IMR-90 (cell line): ENCODE measurements at regions not wholly inside any gene's neighbourhood (a gene's known extent, or its start where the extent isn't known, plus 50 kb on each side); places are given as distances from the start of the nearest gene placed in this dataset.

Experiments
- ATAC-seq: fragments of 200-7000 bp; cut with Tn5 transposase; 2 replicates; pipeline ENCODE4 v1.9.1; 2020; ENCODE audit warnings: low read depth, mild to moderate bottlenecking, moderate library complexity
- BruUV-seq: library from RNA; stranded (reverse); fragments of 400-500 nt; replicated peaks from 2 replicates; lab custom pipeline; 2021; lab: Mats Ljungman, UMichigan
- CTCF ChIA-PET: fragments of 300-600 bp; formaldehyde crosslinking; extraction: SDS; loops from one replicate; lab custom pipeline; 2021; ENCODE audit warnings: antibody characterized with exemption; lab: Yijun Ruan, JAX
- POLR2A ChIA-PET: fragments of 300-600 bp; sonication (Branson Sonifier 250); formaldehyde crosslinking; loops from one replicate; lab custom pipeline; 2022; ENCODE audit warnings: antibody characterized with exemption; ENCODE audit not compliant: unreplicated experiment; lab: Charles Lee
- DNase-seq: peaks from one replicate; pipeline ENCODE4 v3.0.0; 2013
- H2AFZ ChIP-seq: replicated peaks from 2 replicates; pipeline ENCODE3; 2013; ENCODE audit warnings: low read length, mild to moderate bottlenecking; ENCODE audit not compliant: poor library complexity
- H2AK5ac ChIP-seq: 2 replicates; pipeline ENCODE4 v1.6.1; 2013; ENCODE audit warnings: low read depth, low read length, inconsistent platforms
- H2AK9ac ChIP-seq: replicated peaks from 2 replicates; pipeline ENCODE3; 2013; ENCODE audit warnings: mild to moderate bottlenecking, low read depth, low read length, moderate library complexity; ENCODE audit not compliant: poor library complexity
- H2BK120ac ChIP-seq: 2 replicates; pipeline ENCODE4 v1.6.1; 2013; ENCODE audit warnings: low read depth, low read length, inconsistent platforms
- H2BK15ac ChIP-seq: 3 replicates; pipeline ENCODE4 v1.6.1; 2013; ENCODE audit warnings: low read depth, low read length, inconsistent platforms
- H2BK20ac ChIP-seq: 2 replicates; pipeline ENCODE4 v1.6.1; 2013; ENCODE audit warnings: low read depth, mild to moderate bottlenecking, inconsistent platforms, low read length, moderate library complexity
- H2BK5ac ChIP-seq: 2 replicates; pipeline ENCODE4 v1.6.1; 2013; ENCODE audit warnings: mild to moderate bottlenecking, low read depth, low read length, inconsistent platforms; ENCODE audit not compliant: poor library complexity, severe bottlenecking
- H3K14ac ChIP-seq: replicated peaks from 2 replicates; pipeline ENCODE4 v1.6.1; 2013; ENCODE audit warnings: low read depth, low read length, inconsistent platforms
- H3K18ac ChIP-seq: 2 replicates; pipeline ENCODE4 v1.6.1; 2013; ENCODE audit warnings: low read depth, low read length, control low read depth
- H3K23ac ChIP-seq: 2 replicates; pipeline ENCODE4 v1.6.1; 2013; ENCODE audit warnings: low read depth, low read length, inconsistent platforms
- H3K27ac ChIP-seq: 2 replicates; pipeline ENCODE4 v1.5.1; 2013; ENCODE audit warnings: mild to moderate bottlenecking, control low read depth, low read length; ENCODE audit not compliant: insufficient read depth
- H3K27me3 ChIP-seq: 2 replicates; pipeline ENCODE4 v1.6.1; 2013; ENCODE audit warnings: low read length; ENCODE audit not compliant: control insufficient read depth, insufficient read depth
- H3K36me3 ChIP-seq: 2 replicates; pipeline ENCODE4 v1.6.1; 2013; ENCODE audit warnings: low read length, mixed read lengths; ENCODE audit not compliant: control insufficient read depth, insufficient read depth
- H3K4ac ChIP-seq: 2 replicates; pipeline ENCODE4 v1.6.1; 2013; ENCODE audit warnings: low read depth, low read length, inconsistent platforms
- H3K4me1 ChIP-seq: 2 replicates; pipeline ENCODE4 v1.6.1; 2013; ENCODE audit warnings: low read length, mixed read lengths; ENCODE audit not compliant: control insufficient read depth, insufficient read depth
- H3K4me2 ChIP-seq: 2 replicates; pipeline ENCODE4 v1.6.1; 2013; ENCODE audit warnings: low read depth, mild to moderate bottlenecking, control low read depth, low read length, moderate library complexity
- H3K4me3 ChIP-seq: 2 replicates; pipeline ENCODE4 v1.5.1; 2013; ENCODE audit warnings: low read depth, mild to moderate bottlenecking, control low read depth, low read length, moderate library complexity; ENCODE audit not compliant: insufficient read depth
- H3K56ac ChIP-seq: 2 replicates; pipeline ENCODE4 v1.6.1; 2013; ENCODE audit warnings: low read length, inconsistent platforms; ENCODE audit not compliant: insufficient read depth; ENCODE audit errors: extremely low read depth
- H3K79me1 ChIP-seq, 2 experiments: 2 replicates each; pipeline ENCODE4 v1.6.1; 2013; ENCODE audit warnings: low read length in 2 of 2, inconsistent platforms in 1 of 2, low read depth in 1 of 2
- H3K9ac ChIP-seq: 2 replicates; pipeline ENCODE4 v1.6.1; 2013; ENCODE audit warnings: low read depth, low read length, control low read depth
- H3K9me1 ChIP-seq: 2 replicates; pipeline ENCODE4 v1.6.1; 2013; ENCODE audit warnings: low read length, inconsistent platforms; ENCODE audit not compliant: insufficient read depth
- H3K9me3 ChIP-seq: 2 replicates; pipeline ENCODE4 v1.6.1; 2013; ENCODE audit warnings: low read length; ENCODE audit not compliant: control insufficient read depth, insufficient read depth
- H4K20me1 ChIP-seq: 2 replicates; pipeline ENCODE4 v1.6.1; 2013; ENCODE audit warnings: low read length, inconsistent platforms; ENCODE audit not compliant: insufficient read depth
- H4K5ac ChIP-seq: 2 replicates; pipeline ENCODE4 v1.6.1; 2013; ENCODE audit warnings: mild to moderate bottlenecking, low read depth, low read length, control low read depth
- H4K8ac ChIP-seq, 2 experiments: 2 replicates each; pipeline ENCODE4 v1.6.1; 2013; ENCODE audit warnings: low read depth in 2 of 2, low read length in 2 of 2, control low read depth in 1 of 2, inconsistent platforms in 1 of 2
- H4K91ac ChIP-seq: 2 replicates; pipeline ENCODE4 v1.6.1; 2013; ENCODE audit warnings: low read depth, low read length, inconsistent platforms; ENCODE audit not compliant: insufficient read depth
- BHLHE40 ChIP-seq: fragments of 150-350 bp; IDR thresholded peaks from 2 replicates; pipeline ENCODE4 v1.6.1; 2016; ENCODE audit warnings: mild to moderate bottlenecking, low read depth, low read length
- CEBPB ChIP-seq: IDR thresholded peaks from 2 replicates; pipeline ENCODE4 v1.6.1; 2012; ENCODE audit warnings: low read depth, low read length, improper control_type of control experiment
- CHD1 ChIP-seq: IDR thresholded peaks from 2 replicates; pipeline ENCODE4 v1.6.1; 2012; ENCODE audit warnings: low read depth, low read length, improper control_type of control experiment
- FOS ChIP-seq: fragments of 150-350 bp; IDR thresholded peaks from 2 replicates; pipeline ENCODE4 v1.6.1; 2016; ENCODE audit warnings: low read depth, low read length
- MAFK ChIP-seq: IDR thresholded peaks from 2 replicates; pipeline ENCODE4 v1.6.1; 2012; ENCODE audit warnings: low read depth, low read length, improper control_type of control experiment
- MAZ ChIP-seq: IDR thresholded peaks from 2 replicates; pipeline ENCODE4 v1.6.1; 2012; ENCODE audit warnings: low read depth, mild to moderate bottlenecking, low read length, improper control_type of control experiment, moderate library complexity, borderline replicate concordance
- MXI1 ChIP-seq: IDR thresholded peaks from 2 replicates; pipeline ENCODE4 v1.6.1; 2012; ENCODE audit warnings: low read depth, mild to moderate bottlenecking, low read length, moderate library complexity, borderline replicate concordance
- NFE2L2 ChIP-seq: fragments of 150-350 bp; IDR thresholded peaks from 2 replicates; pipeline ENCODE4 v1.6.1; 2016; ENCODE audit warnings: low read depth, mild to moderate bottlenecking, low read length
- POLR2A ChIP-seq: IDR thresholded peaks from 2 replicates; pipeline ENCODE4 v1.6.1; 2012; ENCODE audit warnings: mild to moderate bottlenecking, low read depth, low read length
- RAD21 ChIP-seq: IDR thresholded peaks from 2 replicates; pipeline ENCODE4 v1.6.1; 2012; ENCODE audit warnings: low read length, improper control_type of control experiment
- RCOR1 ChIP-seq: IDR thresholded peaks from 2 replicates; pipeline ENCODE4 v1.6.1; 2012; ENCODE audit warnings: mild to moderate bottlenecking, low read length, improper control_type of control experiment; ENCODE audit not compliant: insufficient replicate concordance
- RFX5 ChIP-seq: IDR thresholded peaks from 2 replicates; pipeline ENCODE4 v1.8.0; 2012; ENCODE audit warnings: low read depth, mild to moderate bottlenecking, low read length, moderate library complexity
- SMC3 ChIP-seq: fragments of 150-350 bp; IDR thresholded peaks from 2 replicates; pipeline ENCODE4 v1.6.1; 2016; ENCODE audit warnings: low read depth, mild to moderate bottlenecking, antibody characterized with exemption, low read length, moderate library complexity
- WGBS, 2 experiments: methylation state at CpG; one replicate each; pipeline versions ENCODE4 v1.1.5 to v1.1.7; 2013; ENCODE audit warnings: missing lambda C conversion rate in 2 of 2; ENCODE audit not compliant: insufficient read length in 1 of 2; ENCODE audit errors: extremely low coverage in 2 of 2; 5-methylcytosine and 5-hydroxymethylcytosine counted together
- dilution Hi-C: fragments of 300-500 bp; cut with HindIII; formaldehyde crosslinking; loops from one replicate; pipeline ENCODE4 v1.14.3; 2018; ENCODE audit warnings: low sequenced_read_pairs; ENCODE audit not compliant: unreplicated experiment
- in situ Hi-C: fragments of 300-500 bp; cut with MboI; formaldehyde crosslinking; loops from 3 replicates; pipeline ENCODE4 v1.14.3; 2019; ENCODE audit warnings: low sequenced_read_pairs, inconsistent platforms, mixed read lengths
- intact Hi-C: fragments of 100-400 bp; cut with micrococcal nuclease; formaldehyde crosslinking; loops from 2 replicates; pipeline ENCODE4 v1.10.0; 2022
- TF ChIP-seq, protein P1 (sequence below): fragments of 150-350 bp; IDR thresholded peaks from 2 replicates; pipeline ENCODE4 v1.6.1; 2016; ENCODE audit warnings: low read depth, mild to moderate bottlenecking, low read length, moderate library complexity, borderline replicate concordance
- TF ChIP-seq, protein P2 (sequence below): fragments of 150-350 bp; IDR thresholded peaks from 2 replicates; pipeline ENCODE4 v1.6.1; 2017; ENCODE audit warnings: mild to moderate bottlenecking, antibody characterized with exemption, low read length, low read depth
- TF ChIP-seq, protein P3 (sequence below): conservative IDR thresholded peaks from 2 replicates; pipeline ENCODE4 v1.5.1; 2012; ENCODE audit warnings: mild to moderate bottlenecking, low read depth, low read length, improper control_type of control experiment

DNA sequence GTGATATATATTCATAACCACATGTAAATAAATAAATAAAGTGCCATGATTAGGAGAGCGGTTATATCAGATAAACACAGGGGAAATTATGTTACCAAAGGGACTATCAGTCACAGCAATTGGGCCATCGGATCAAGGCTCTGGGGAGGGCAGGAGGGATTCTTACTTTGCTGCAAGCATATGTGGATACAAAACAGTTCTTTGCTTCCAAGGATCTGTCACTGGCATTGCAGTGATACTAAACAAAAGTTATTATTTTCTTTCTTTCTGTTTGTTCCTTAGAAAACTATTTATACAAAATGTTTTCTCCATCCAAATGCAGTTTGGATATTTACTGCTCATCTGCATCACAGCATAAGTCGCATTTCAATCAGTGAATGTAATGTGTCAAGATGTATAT lies 188.4 kb upstream of the MGMT start:
- in situ Hi-C loops (no loop called here), dilution Hi-C loops (no loop called here), intact Hi-C loops (no loop called here)
- H4K91ac ChIP-seq = no peak overlapping the region
- ChIA-PET POLR2A (no interaction called here), CTCF (no interaction called here)
- no peak overlapping the region for H3K4ac ChIP-seq
- no peaks in the 10 kb centered on the region for H3K9me1 ChIP-seq
- peaks cover 21% of the 10 kb centered on the region for H3K9me3 ChIP-seq
- no peak overlapping the region for H2AK9ac ChIP-seq
- no peaks in the 10 kb centered on the region for H3K4me1 ChIP-seq
- H3K14ac ChIP-seq = no peak overlapping the region
- H2BK15ac ChIP-seq = no peak overlapping the region
- H3K79me1 ChIP-seq = no peaks in the 10 kb centered on the region
- BruUV-seq = no TSS peak
- no peaks in the 10 kb centered on the region for H3K27me3 ChIP-seq
- H3K27ac ChIP-seq = no peak overlapping the region
- H3K18ac ChIP-seq = no peak overlapping the region
- no peak overlapping the region for H3K9ac ChIP-seq
- no peak for ATAC-seq
- H3K23ac ChIP-seq = no peak overlapping the region
- no CpG with 5 or more reads among the region's 3 CpGs for WGBS, 2 experiments
- H3K4me3 ChIP-seq = no peak overlapping the region
- no peaks in the 10 kb centered on the region; the same call in 1 of the 2 replicates for H3K36me3 ChIP-seq
- no peak overlapping the region for H3K4me2 ChIP-seq
- no peak overlapping the region for H4K8ac ChIP-seq
- H2BK120ac ChIP-seq = no peak overlapping the region
- TF ChIP-seq, protein P1, sequence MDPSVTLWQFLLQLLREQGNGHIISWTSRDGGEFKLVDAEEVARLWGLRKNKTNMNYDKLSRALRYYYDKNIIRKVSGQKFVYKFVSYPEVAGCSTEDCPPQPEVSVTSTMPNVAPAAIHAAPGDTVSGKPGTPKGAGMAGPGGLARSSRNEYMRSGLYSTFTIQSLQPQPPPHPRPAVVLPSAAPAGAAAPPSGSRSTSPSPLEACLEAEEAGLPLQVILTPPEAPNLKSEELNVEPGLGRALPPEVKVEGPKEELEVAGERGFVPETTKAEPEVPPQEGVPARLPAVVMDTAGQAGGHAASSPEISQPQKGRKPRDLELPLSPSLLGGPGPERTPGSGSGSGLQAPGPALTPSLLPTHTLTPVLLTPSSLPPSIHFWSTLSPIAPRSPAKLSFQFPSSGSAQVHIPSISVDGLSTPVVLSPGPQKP = no peak
- TF ChIP-seq RFX5 = no peak
- TF ChIP-seq, protein P2, sequence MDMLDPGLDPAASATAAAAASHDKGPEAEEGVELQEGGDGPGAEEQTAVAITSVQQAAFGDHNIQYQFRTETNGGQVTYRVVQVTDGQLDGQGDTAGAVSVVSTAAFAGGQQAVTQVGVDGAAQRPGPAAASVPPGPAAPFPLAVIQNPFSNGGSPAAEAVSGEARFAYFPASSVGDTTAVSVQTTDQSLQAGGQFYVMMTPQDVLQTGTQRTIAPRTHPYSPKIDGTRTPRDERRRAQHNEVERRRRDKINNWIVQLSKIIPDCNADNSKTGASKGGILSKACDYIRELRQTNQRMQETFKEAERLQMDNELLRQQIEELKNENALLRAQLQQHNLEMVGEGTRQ = no peak
- no peak for TF ChIP-seq RCOR1
- no peak for TF ChIP-seq CEBPB
- no peak for TF ChIP-seq CHD1
- TF ChIP-seq, protein P3, sequence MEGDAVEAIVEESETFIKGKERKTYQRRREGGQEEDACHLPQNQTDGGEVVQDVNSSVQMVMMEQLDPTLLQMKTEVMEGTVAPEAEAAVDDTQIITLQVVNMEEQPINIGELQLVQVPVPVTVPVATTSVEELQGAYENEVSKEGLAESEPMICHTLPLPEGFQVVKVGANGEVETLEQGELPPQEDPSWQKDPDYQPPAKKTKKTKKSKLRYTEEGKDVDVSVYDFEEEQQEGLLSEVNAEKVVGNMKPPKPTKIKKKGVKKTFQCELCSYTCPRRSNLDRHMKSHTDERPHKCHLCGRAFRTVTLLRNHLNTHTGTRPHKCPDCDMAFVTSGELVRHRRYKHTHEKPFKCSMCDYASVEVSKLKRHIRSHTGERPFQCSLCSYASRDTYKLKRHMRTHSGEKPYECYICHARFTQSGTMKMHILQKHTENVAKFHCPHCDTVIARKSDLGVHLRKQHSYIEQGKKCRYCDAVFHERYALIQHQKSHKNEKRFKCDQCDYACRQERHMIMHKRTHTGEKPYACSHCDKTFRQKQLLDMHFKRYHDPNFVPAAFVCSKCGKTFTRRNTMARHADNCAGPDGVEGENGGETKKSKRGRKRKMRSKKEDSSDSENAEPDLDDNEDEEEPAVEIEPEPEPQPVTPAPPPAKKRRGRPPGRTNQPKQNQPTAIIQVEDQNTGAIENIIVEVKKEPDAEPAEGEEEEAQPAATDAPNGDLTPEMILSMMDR = no peak
- TF ChIP-seq MAZ = no peak
- no peak for TF ChIP-seq FOS
- no peak for TF ChIP-seq SMC3
- TF ChIP-seq MAFK = no peak
- no peak for TF ChIP-seq POLR2A
- no peak for TF ChIP-seq MXI1
- no peak for TF ChIP-seq NFE2L2
- no peak for TF ChIP-seq RAD21
- TF ChIP-seq BHLHE40 = no peak
- H4K20me1 ChIP-seq = no peaks in the 10 kb centered on the region
- H2BK20ac ChIP-seq = no peak overlapping the region
- H2BK5ac ChIP-seq = no peak overlapping the region
- no peak overlapping the region for H4K5ac ChIP-seq
- DNase-seq = no peak
- H2AFZ ChIP-seq = no peak overlapping the region
- no peak overlapping the region for H2AK5ac ChIP-seq
- H3K56ac ChIP-seq = no peak overlapping the region
